HepG2 (cell line): ENCODE measurements at regions not wholly inside any gene's neighbourhood (a gene's known extent, or its start where the extent isn't known, plus 50 kb on each side); places are given as distances from the start of the nearest gene placed in this dataset.

Experiments used
- CEBPG ChIP-seq: IDR thresholded peaks from 2 replicates; pipeline ENCODE4 v1.6.1; 2016
- IRF9 ChIP-seq: sonication (generic); formaldehyde crosslinking; IDR thresholded peaks from 2 replicates; pipeline ENCODE4 v1.8.0; 2022; ENCODE audit warnings: missing genetic modification reagents, mild to moderate bottlenecking, borderline replicate concordance
- THAP7 ChIP-seq: sonication (generic); formaldehyde crosslinking; IDR thresholded peaks from 2 replicates; pipeline ENCODE4 v1.8.1; 2023; ENCODE audit warnings: mild to moderate bottlenecking, missing genetic modification reagents
- ZNF17 ChIP-seq: sonication (generic); formaldehyde crosslinking; IDR thresholded peaks from 2 replicates; pipeline ENCODE4 v1.5.0; 2020; ENCODE audit warnings: mild to moderate bottlenecking, missing genetic modification reagents
- ZNF503 ChIP-seq: sonication (generic); formaldehyde crosslinking; IDR thresholded peaks from 2 replicates; pipeline ENCODE4 v1.4.0; 2020; ENCODE audit warnings: missing genetic modification reagents
- ZNF605 ChIP-seq: sonication (generic); formaldehyde crosslinking; IDR thresholded peaks from 2 replicates; pipeline ENCODE4 v1.8.0; 2022; ENCODE audit warnings: mild to moderate bottlenecking, missing genetic modification reagents
- ZSCAN5A ChIP-seq: sonication (generic); formaldehyde crosslinking; IDR thresholded peaks from 2 replicates; pipeline ENCODE4 v1.8.0; 2022; ENCODE audit warnings: mild to moderate bottlenecking, missing genetic modification reagents, borderline replicate concordance

GRCh38 chr10:130507461-130507860, 371.3 kb downstream of the GLRX3 start (continued):
- TF ChIP-seq IRF9 (CRISPR knock-in tag) (no peak), CEBPG (no peak), ZSCAN5A (CRISPR knock-in tag) (no peak), THAP7 (no peak), ZNF605 (CRISPR knock-in tag) (no peak), ZNF17 (no peak), ZNF503 (CRISPR knock-in tag) (no peak)
